ENCODE measurements at regions not wholly inside any gene's neighbourhood (a gene's known extent, or its start where the extent isn't known, plus 50 kb on each side); places are given as distances from the start of the nearest gene placed in this dataset.

DNA sequence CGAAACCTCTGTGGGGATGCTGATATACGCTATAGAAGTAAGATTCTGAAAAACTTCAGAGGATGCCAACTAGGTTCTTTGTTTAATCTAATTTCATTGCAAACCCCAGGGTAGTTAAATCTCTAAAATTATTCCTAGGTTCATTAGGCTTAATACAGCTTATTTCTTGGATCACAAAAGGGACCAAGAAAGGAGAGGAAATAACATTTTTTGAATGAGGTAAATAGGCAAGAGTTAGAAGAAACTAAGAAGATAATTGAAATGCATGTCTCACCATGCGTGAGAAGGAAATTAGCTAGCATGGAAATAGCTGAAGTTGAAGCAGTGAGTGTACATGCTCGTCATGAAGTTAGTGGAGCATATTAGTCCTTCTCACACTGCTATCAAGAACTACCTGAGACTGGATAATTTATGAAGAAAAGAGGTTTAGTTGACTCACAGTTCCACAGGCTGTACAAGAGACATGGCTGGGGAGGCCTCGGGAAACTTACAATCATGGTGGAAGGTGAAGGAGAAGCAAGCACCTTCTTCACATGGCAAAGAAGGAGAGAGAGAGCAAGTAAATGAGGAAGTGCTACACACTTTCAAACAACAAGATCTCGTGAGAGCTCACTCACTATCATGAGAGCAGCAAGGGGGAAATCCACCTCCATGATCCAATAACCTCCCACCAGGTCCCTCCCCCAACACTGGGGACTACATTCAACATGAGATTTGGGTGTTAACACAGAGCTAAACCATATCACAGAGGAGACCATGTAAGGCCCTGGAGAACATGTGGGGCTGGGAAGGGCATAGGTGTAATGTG, 125.1 kb upstream of the OSMR start:
- Mint-ChIP-seq H3K4me3 (ENCODE audit: unreplicated experiment) (no peak overlapping the region), H3K4me1 (ENCODE audit: unreplicated experiment) (peaks cover 13% of the 10 kb centered on the region), H3K36me3 (ENCODE audit: low read depth, unreplicated experiment) (peaks cover 4% of the 10 kb centered on the region), H3K9me3 (ENCODE audit: unreplicated experiment) (no peaks in the 10 kb centered on the region), H3K27me3 (ENCODE audit: unreplicated experiment) (peaks cover 4% of the 10 kb centered on the region), H3K27ac (ENCODE audit: unreplicated experiment) (no peak overlapping the region)
- TF ChIP-seq, protein P1, sequence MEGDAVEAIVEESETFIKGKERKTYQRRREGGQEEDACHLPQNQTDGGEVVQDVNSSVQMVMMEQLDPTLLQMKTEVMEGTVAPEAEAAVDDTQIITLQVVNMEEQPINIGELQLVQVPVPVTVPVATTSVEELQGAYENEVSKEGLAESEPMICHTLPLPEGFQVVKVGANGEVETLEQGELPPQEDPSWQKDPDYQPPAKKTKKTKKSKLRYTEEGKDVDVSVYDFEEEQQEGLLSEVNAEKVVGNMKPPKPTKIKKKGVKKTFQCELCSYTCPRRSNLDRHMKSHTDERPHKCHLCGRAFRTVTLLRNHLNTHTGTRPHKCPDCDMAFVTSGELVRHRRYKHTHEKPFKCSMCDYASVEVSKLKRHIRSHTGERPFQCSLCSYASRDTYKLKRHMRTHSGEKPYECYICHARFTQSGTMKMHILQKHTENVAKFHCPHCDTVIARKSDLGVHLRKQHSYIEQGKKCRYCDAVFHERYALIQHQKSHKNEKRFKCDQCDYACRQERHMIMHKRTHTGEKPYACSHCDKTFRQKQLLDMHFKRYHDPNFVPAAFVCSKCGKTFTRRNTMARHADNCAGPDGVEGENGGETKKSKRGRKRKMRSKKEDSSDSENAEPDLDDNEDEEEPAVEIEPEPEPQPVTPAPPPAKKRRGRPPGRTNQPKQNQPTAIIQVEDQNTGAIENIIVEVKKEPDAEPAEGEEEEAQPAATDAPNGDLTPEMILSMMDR (IDR thresholded peaks at IDR 0.05; ENCODE audit: unreplicated experiment): no peak
- no peak for DNase-seq (ENCODE audit: low spot score)

DNA sequence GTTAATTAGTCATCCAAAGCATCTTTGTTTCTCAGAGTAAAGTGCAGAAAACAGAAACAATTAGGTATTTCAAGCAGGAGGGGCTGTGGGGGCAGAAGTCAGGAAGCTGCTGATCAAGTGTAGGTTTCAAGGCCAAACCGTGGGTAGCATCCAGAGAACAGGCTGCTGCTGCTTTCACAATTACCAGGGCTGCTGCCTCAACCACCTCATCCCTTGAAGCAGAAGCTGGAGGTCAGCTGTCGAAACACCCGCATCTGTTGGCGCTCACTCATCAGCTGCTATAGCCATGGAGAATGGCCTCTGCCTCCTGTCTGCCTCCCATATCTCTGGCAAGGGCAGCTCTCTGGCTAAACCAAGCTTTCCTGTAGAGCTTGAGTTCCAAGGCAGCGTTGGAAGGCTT, 122.9 kb upstream of the OSMR start:
- H3K4me3 Mint-ChIP-seq (ENCODE audit: unreplicated experiment): no peak overlapping the region
- no peaks in the 10 kb centered on the region for H3K9me3 Mint-ChIP-seq (ENCODE audit: unreplicated experiment)
- TF ChIP-seq, protein P1 (IDR thresholded peaks at IDR 0.05; ENCODE audit: unreplicated experiment): no peak
- no peak overlapping the region for H3K27ac Mint-ChIP-seq (ENCODE audit: unreplicated experiment)
- H3K27me3 Mint-ChIP-seq (ENCODE audit: unreplicated experiment): peaks cover 5% of the 10 kb centered on the region
- peaks cover 4% of the 10 kb centered on the region for H3K36me3 Mint-ChIP-seq (ENCODE audit: low read depth, unreplicated experiment)
- peaks cover 13% of the 10 kb centered on the region for H3K4me1 Mint-ChIP-seq (ENCODE audit: unreplicated experiment)
- no peak for DNase-seq (ENCODE audit: low spot score)

DNA sequence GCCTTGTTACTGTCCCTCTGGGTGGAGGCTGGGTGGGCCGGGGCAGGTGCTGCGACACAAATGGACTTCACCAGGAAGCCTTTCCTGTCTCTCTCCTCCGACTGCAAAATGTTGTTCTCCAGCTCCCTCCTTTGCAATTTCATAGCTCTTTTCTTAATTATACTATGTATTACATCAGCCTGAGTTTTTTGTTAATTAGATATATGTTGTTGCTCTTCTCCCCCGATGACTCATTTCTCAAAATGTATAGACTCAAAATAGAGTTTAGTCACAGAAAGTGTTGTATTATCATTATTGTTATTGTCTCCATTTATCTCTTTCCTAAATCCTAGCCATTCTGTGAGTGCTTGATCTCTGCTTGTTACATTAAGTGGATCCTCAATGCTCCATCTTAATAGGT, 122.4 kb upstream of the OSMR start:
- Mint-ChIP-seq H3K27ac (ENCODE audit: unreplicated experiment) (no peak overlapping the region), H3K36me3 (ENCODE audit: low read depth, unreplicated experiment) (peaks cover 4% of the 10 kb centered on the region), H3K9me3 (ENCODE audit: unreplicated experiment) (no peaks in the 10 kb centered on the region), H3K27me3 (ENCODE audit: unreplicated experiment) (peaks cover 5% of the 10 kb centered on the region), H3K4me1 (ENCODE audit: unreplicated experiment) (peaks cover 13% of the 10 kb centered on the region), H3K4me3 (ENCODE audit: unreplicated experiment) (no peak overlapping the region)
- TF ChIP-seq, protein P1 (IDR thresholded peaks at IDR 0.05; ENCODE audit: unreplicated experiment): no peak
- no peak for DNase-seq (ENCODE audit: low spot score)

DNA sequence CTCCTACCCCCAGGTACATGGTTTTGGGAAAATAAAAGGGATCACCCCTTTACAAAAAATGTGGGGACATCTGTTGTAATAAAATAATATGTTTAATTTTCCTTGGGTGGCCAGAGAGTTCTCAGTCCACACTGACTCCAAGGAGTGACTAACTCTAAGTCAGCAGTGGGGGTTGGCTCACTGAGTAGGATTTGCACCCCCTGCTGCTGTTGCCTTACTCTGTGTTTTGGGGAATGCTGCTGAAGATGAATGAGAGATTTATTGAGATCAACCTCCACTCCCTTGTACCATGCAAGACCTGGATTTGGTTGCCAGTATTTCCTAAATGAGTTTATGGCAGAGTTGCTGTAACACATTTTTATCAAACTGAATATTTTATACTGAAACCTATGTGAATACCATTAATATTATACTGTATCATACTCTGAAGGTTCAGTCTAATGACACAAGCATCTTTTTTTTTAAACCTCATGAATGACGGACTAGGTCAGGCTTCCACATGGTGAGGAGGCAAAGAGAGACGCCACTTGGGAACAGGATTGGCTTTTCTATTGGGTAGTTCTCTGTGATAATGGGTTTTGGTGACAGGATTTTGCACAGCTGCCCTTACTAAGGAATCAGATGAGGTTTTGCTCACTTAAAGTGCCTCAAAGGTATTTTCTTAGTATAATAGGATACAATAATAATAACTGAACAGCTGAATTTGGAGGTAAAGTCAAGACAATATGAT, 121.3 kb upstream of the OSMR start:
- H3K36me3 Mint-ChIP-seq (ENCODE audit: low read depth, unreplicated experiment): peaks cover 2% of the 10 kb centered on the region
- H3K9me3 Mint-ChIP-seq (ENCODE audit: unreplicated experiment): no peaks in the 10 kb centered on the region
- TF ChIP-seq, protein P1 (IDR thresholded peaks at IDR 0.05; ENCODE audit: unreplicated experiment): no peak
- peaks cover 3% of the 10 kb centered on the region for H3K4me1 Mint-ChIP-seq (ENCODE audit: unreplicated experiment)
- peaks cover 4% of the 10 kb centered on the region for H3K27me3 Mint-ChIP-seq (ENCODE audit: unreplicated experiment)
- DNase-seq (ENCODE audit: low spot score): no peak
- no peak overlapping the region for H3K27ac Mint-ChIP-seq (ENCODE audit: unreplicated experiment)
- H3K4me3 Mint-ChIP-seq (ENCODE audit: unreplicated experiment): no peak overlapping the region

DNA sequence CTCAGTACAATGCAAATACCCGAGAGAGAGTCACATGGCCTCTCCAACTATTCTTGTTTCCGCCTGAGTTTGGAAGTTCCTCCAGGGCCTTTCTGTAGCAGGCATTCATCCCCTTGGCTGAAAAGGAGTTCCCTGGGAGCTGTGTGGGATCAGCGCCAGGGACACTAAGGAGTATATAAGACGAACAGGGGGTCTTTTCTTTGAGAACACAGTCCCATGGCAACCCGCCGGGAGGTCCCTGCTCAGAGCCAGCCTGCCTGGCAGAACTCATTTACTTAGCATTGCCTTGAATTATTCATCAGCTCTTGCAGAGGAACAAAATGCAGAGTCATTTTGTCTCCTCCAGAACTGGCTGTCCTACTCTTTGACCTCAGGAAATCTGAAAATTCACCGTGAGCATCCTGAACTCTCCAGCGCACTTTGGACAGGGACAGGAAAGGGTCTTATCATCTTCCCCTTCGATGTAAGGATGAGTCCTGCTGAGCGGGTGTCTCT, 120.4 kb upstream of the OSMR start:
- no peak for DNase-seq (ENCODE audit: low spot score)
- Mint-ChIP-seq H3K36me3 (ENCODE audit: low read depth, unreplicated experiment) (no peaks in the 10 kb centered on the region), H3K9me3 (ENCODE audit: unreplicated experiment) (no peaks in the 10 kb centered on the region), H3K4me1 (ENCODE audit: unreplicated experiment) (no peaks in the 10 kb centered on the region), H3K27ac (ENCODE audit: unreplicated experiment) (no peak overlapping the region), H3K27me3 (ENCODE audit: unreplicated experiment) (peaks cover 3% of the 10 kb centered on the region), H3K4me3 (ENCODE audit: unreplicated experiment) (no peak overlapping the region)
- TF ChIP-seq, protein P1 (IDR thresholded peaks at IDR 0.05; ENCODE audit: unreplicated experiment): no peak

All from endothelial cell (in vitro differentiated cells).